GM21360 (cell line): ENCODE measurements at regions not wholly inside any gene's neighbourhood (a gene's known extent, or its start where the extent isn't known, plus 50 kb on each side); places are given as distances from the start of the nearest gene placed in this dataset.

ENCODE experiments used
- ATAC-seq: cut with Tn5 transposase; IDR thresholded peaks from one replicate; pipeline ENCODE4 v1.9.1; 2021; ENCODE audit warnings: mild to moderate bottlenecking, moderate library complexity; ENCODE audit not compliant: unreplicated experiment

- ATAC-seq: no peak
Measured at GRCh38 chr1:234976861-234977680, 151.6 kb downstream of the TOMM20 start.

GRCh38 chr1:234975941-234976860 lies 152.4 kb downstream of the TOMM20 start:
- ATAC-seq: no peak

- ATAC-seq: no peak
Measured at GRCh38 chr1:234975122-234975940, 153.3 kb downstream of the TOMM20 start.

GRCh38 chr1:234973426-234974250 lies 155.0 kb downstream of the TOMM20 start:
- ATAC-seq: no peak

- ATAC-seq: no peak
Measured at GRCh38 chr1:234972411-234973191, 156.0 kb downstream of the TOMM20 start.

DNA sequence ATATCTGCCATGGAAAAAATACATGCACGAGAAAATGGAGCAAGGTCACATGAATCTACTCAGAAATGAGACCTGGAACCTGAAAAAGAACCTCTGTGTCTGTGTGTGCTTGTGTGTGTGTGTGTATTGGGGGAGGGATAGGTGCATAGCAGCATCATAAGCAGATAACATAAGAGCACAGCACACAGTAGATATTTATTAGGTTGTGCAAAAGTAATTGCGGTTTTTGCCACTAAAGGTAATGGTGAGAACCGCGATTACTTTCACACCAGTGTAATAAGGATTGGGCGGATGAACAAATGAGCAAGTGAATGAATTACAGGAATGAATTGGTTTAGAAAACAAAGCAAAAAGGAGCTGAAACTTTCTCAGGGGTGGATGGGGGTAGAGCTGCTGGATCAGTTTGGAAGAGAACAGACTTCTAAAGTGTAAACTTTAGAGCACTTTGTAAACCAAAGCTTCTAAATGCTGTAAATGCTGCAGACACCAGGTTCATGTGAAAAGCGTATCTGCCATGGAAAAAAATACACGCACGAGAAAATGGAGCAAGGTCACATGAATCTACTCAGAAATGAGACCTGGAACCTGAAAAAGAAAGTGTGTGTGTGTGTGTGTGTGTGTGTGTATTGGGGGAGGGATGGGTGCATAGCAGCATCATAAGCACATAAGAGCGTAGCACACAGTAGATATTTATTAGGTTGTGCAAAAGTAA lies 156.9 kb downstream of the TOMM20 start:
- ATAC-seq: no peak

DNA sequence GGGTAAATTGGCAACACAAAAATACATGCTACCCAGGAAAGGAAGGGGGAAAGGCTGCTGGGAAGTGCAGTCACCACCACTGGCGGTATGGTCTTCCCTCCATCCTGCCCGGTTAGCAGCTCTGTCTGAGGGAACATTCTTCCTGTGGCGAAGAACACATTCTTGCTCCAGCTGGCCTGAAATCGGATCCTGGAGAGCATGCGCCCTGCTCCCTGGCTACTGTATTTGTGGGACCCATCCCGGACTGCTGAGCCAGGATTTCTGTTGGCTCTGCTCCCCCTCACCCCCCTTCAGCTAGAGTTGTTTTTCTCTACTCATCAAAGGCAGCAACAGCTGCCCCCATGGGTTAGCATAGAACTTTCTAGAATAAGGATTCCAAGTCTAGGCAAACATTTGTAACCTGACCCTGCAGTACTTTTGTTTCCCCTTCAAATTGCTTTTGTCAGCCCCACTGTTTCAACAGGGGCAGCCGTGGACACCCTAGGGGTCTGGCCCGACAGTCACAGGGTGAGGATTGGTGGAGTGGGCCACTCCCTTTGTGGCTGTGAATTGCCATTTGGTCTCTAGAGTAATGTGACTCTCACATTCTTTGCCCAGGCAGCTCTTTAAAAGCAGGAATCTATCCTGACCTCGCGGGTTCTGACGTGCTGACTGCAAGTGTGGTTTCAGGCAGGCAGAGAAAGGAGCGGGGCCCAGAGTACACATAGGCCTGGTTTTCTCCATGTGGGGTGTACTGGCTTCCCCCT lies 157.7 kb downstream of the TOMM20 start:
- ATAC-seq: no peak

DNA sequence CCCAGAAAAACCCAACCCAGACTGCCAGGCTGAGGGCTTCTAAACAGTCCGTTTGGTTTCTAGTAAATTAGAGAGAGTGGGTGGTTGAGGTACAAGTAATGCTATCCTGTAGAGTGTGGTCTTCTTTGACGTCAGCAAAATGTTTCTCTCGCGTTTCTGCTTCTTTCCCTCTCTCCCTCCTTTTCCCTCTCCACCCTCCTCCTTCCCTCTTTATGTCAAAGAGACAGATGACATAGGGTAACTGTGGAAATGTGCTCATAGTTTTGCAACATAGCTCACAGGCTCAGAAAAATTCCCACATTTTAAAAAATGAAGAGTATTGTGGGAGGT lies 158.3 kb downstream of the TOMM20 start:
- no peak for ATAC-seq

DNA sequence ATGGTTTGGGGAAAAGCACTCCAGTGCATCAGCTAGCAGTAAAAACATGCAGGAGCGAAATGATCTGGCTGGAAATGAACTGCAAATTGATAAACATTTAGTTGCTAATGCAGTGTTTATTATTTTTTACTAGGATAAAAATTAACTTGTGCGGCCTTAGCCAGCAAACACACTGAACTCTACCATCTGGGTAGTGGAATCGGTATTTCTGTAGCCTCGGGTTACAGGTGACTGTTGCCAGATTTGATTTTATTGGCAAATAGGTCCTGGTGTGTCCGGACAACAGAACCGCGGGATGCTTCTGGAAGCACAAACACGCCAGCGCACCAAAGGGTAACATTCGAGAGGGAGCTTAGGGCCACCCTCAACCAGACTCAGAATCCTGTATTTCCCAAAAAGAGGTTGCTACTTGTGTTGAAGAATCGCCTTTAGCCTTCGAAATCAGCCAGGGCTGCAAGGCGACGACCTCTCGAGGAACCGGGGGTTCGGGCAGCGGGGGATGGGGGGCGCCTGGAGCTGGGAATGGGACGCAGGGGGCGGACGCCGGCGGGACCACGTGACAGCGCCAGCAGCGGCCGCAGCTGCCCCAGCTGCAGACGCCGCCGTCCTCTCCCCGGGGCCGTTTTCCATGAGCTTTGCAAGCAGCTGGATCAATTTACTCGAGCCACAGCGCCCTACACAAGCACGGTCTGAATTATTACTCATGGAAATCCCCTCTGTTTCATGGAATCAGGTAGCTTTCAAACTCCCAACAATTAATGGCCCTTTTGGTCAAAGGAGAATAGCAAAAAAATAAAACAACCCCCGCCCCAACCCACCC lies 158.8 kb downstream of the TOMM20 start:
- no peak for ATAC-seq

GRCh38 chr1:234969011-234969441 lies 159.6 kb downstream of the TOMM20 start:
- no peak for ATAC-seq

- no peak for ATAC-seq
Measured at GRCh38 chr1:234968451-234968850, 160.2 kb downstream of the TOMM20 start.

DNA sequence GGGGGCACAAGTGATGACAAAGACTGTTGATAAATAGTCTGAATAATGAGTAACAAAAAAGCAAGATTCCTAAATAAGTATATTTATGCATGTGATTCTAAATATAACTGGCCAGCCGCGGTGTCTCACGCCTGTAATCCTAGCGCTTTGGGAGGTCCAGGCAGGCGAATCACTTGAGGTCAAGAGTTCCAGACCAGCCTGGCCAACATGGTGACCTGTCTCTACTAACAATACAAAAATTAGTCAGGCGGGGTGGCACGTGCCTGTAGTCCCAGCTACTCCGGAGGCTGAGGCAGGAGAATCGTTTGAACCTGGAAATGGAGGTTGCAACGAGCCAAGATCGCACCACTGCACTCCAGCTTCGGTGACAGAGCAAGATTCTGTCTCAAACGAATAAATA lies 161.5 kb downstream of the TOMM20 start:
- no peak for ATAC-seq

GRCh38 chr1:234965111-234965510 lies 163.5 kb downstream of the TOMM20 start:
- no peak for ATAC-seq

- ATAC-seq: no peak
Measured at GRCh38 chr1:234963904-234964702, 164.5 kb downstream of the TOMM20 start.

DNA sequence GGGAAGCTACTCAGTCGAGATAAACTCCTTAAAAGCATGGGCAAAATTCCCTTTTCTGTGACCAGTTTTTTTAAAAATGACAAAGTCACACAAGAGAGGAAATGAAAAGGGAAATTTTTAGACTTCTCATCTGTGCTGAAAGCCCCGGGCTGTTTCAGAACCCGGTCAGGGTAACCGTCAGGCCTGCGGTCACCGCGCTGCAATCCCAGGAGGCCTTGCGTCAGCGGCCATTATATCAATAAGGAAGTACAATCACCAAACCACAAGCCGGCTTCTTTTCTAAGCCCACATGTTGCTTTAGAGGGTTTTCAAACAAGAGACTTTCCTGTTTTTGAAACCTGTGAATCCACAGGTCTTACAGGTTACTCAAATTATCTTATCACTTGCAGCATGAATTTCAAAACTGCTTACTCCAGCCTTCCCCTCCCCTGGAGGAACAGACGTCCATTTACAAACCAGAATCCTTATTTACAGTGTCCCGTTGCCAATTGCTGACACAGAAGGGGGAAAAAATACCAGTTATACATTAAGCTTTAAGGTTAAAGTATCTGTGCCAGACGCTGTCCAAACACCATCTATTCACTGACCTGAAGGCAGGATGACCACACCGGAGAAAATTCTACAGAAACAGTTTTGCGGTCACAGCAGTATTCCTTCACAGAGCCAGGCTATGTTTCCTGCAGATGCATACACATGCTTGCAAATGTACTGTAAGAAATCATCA lies 165.3 kb downstream of the TOMM20 start:
- ATAC-seq: peak; percentile 74
